Liver (tissue), 8 donors: ENCODE measurements at regions not wholly inside any gene's neighbourhood (a gene's known extent, or its start where the extent isn't known, plus 50 kb on each side); places are given as distances from the start of the nearest gene placed in this dataset.

Source experiments
- DNase-seq: peaks from one replicate; pipeline ENCODE4 v3.0.0-alpha.2; 2017; ENCODE audit warnings: low spot score
- H3K27ac ChIP-seq, 2 donors: one replicate each; pipeline ENCODE4 v1.7.0; 2013; ENCODE audit warnings: inconsistent platforms in 2 of 2, low read length in 2 of 2, control low read depth in 1 of 2, low read depth in 1 of 2, mild to moderate bottlenecking in 1 of 2
- H3K27me3 ChIP-seq, 4 donors: one replicate each; pipeline versions ENCODE4 v1.6.1 to v1.7.0; 2013; ENCODE audit warnings: low read length in 3 of 4, inconsistent platforms in 1 of 4, mild to moderate bottlenecking in 1 of 4, moderate library complexity in 1 of 4; ENCODE audit not compliant: control insufficient read depth in 4 of 4, insufficient read depth in 4 of 4
- H3K36me3 ChIP-seq, 4 donors: one replicate each; pipeline versions ENCODE4 v1.6.1 to v1.7.0; 2013; ENCODE audit warnings: low read length in 3 of 4, mild to moderate bottlenecking in 3 of 4, low read depth in 1 of 4, moderate library complexity in 1 of 4; ENCODE audit not compliant: control insufficient read depth in 4 of 4, insufficient read depth in 3 of 4
- H3K4me1 ChIP-seq, 4 donors: one replicate each; pipeline versions ENCODE4 v1.6.1 to v1.7.0; 2013; ENCODE audit warnings: low read length in 3 of 4, mild to moderate bottlenecking in 3 of 4, moderate library complexity in 1 of 4; ENCODE audit not compliant: control insufficient read depth in 4 of 4, insufficient read depth in 4 of 4
- H3K4me3 ChIP-seq, 3 donors: one replicate each; pipeline versions ENCODE4 v1.6.1 to v1.7.0; 2013; ENCODE audit warnings: low read length in 3 of 3, control low read depth in 1 of 3, low read depth in 1 of 3, mild to moderate bottlenecking in 1 of 3
- H3K9ac ChIP-seq, 2 donors: one replicate each; pipeline ENCODE4 v1.7.0; 2013; ENCODE audit warnings: low read length in 2 of 2, mild to moderate bottlenecking in 2 of 2, moderate library complexity in 2 of 2, control low read depth in 1 of 2, low read depth in 1 of 2
- H3K9me3 ChIP-seq, 4 donors: one replicate each; pipeline versions ENCODE4 v1.6.1 to v1.7.0; 2013; ENCODE audit warnings: low read length in 3 of 4; ENCODE audit not compliant: control insufficient read depth in 4 of 4
- EGR1 ChIP-seq, 2 donors: IDR thresholded peaks; 2 replicates each; pipeline ENCODE4 v1.6.1; 2016 to 2018; ENCODE audit warnings: antibody characterized with exemption in 2 of 2, low read depth in 2 of 2
- FOXA1 ChIP-seq: IDR thresholded peaks from 2 replicates; pipeline ENCODE4 v1.6.1; 2016; ENCODE audit warnings: antibody characterized with exemption
- FOXA2 ChIP-seq: IDR thresholded peaks from 2 replicates; pipeline ENCODE4 v1.6.1; 2016; ENCODE audit warnings: antibody characterized with exemption
- GABPA ChIP-seq, 2 donors: IDR thresholded peaks in 1 of 2; conservative IDR thresholded peaks in 1 of 2; 2 replicates each; pipeline ENCODE4 v1.6.1; 2016; ENCODE audit warnings: antibody characterized with exemption in 2 of 2, mild to moderate bottlenecking in 1 of 2, moderate library complexity in 1 of 2
- HNF4A ChIP-seq, 2 donors: conservative IDR thresholded peaks; 2 replicates each; pipeline ENCODE4 v1.6.1; 2016; ENCODE audit warnings: antibody characterized with exemption in 2 of 2, mild to moderate bottlenecking in 2 of 2
- HNF4G ChIP-seq: IDR thresholded peaks from 2 replicates; pipeline ENCODE4 v1.6.1; 2016; ENCODE audit warnings: antibody characterized with exemption
- JUND ChIP-seq, 2 donors: IDR thresholded peaks; 2 replicates each; pipeline ENCODE4 v1.6.1; 2016; ENCODE audit warnings: antibody characterized with exemption in 2 of 2
- NR2F2 ChIP-seq: IDR thresholded peaks from 2 replicates; pipeline ENCODE4 v1.6.1; 2016; ENCODE audit warnings: antibody characterized with exemption
- RAD21 ChIP-seq, 2 donors: IDR thresholded peaks; 2 replicates each; pipeline ENCODE4 v1.6.1; 2016; ENCODE audit warnings: antibody characterized with exemption in 2 of 2, mild to moderate bottlenecking in 2 of 2
- RXRA ChIP-seq, 2 donors: IDR thresholded peaks; 2 replicates each; pipeline ENCODE4 v1.6.1; 2017 to 2018; ENCODE audit warnings: antibody characterized with exemption in 2 of 2, mild to moderate bottlenecking in 1 of 2
- SP1 ChIP-seq: IDR thresholded peaks from 2 replicates; pipeline ENCODE4 v1.6.1; 2018; ENCODE audit warnings: antibody characterized with exemption, mild to moderate bottlenecking
- TAF1 ChIP-seq: conservative IDR thresholded peaks from 2 replicates; pipeline ENCODE4 v1.6.1; 2016; ENCODE audit warnings: antibody characterized with exemption, mild to moderate bottlenecking
- YY1 ChIP-seq: IDR thresholded peaks from 2 replicates; pipeline ENCODE4 v1.6.1; 2016; ENCODE audit warnings: antibody characterized with exemption, mild to moderate bottlenecking
- WGBS: extraction: QIAGEN DNeasy Blood & Tissue Kit; methylation state at CpG from one replicate; pipeline ENCODE4 v1.1.7; 2013; 5-methylcytosine and 5-hydroxymethylcytosine counted together
- TF ChIP-seq, protein P1 (sequence below): fragments of 150-350 bp; IDR thresholded peaks from 2 replicates; pipeline ENCODE4 v1.5.1; 2017; ENCODE audit warnings: improper control_type of control experiment, low read depth, low read length; ENCODE audit not compliant: missing input control
- TF ChIP-seq, protein P2 (sequence below): IDR thresholded peaks from 2 replicates; pipeline ENCODE4 v1.6.1; 2016; ENCODE audit warnings: antibody characterized with exemption
- TF ChIP-seq, protein P3 (sequence below): IDR thresholded peaks from 2 replicates; pipeline ENCODE4 v1.6.1; 2016; ENCODE audit warnings: antibody characterized with exemption
- TF ChIP-seq, protein P4 (sequence below): IDR thresholded peaks from 2 replicates; pipeline ENCODE4 v1.6.1; 2016; ENCODE audit warnings: antibody characterized with exemption, mild to moderate bottlenecking
- TF ChIP-seq, protein P5 (sequence below): IDR thresholded peaks from 2 replicates; pipeline ENCODE4 v1.6.1; 2016; ENCODE audit warnings: antibody characterized with exemption
- donor health status: healthy.
- donor health status: healthy.
- donor health status: healthy.
- donor health status: healthy.
- donor health status: healthy.

DNA sequence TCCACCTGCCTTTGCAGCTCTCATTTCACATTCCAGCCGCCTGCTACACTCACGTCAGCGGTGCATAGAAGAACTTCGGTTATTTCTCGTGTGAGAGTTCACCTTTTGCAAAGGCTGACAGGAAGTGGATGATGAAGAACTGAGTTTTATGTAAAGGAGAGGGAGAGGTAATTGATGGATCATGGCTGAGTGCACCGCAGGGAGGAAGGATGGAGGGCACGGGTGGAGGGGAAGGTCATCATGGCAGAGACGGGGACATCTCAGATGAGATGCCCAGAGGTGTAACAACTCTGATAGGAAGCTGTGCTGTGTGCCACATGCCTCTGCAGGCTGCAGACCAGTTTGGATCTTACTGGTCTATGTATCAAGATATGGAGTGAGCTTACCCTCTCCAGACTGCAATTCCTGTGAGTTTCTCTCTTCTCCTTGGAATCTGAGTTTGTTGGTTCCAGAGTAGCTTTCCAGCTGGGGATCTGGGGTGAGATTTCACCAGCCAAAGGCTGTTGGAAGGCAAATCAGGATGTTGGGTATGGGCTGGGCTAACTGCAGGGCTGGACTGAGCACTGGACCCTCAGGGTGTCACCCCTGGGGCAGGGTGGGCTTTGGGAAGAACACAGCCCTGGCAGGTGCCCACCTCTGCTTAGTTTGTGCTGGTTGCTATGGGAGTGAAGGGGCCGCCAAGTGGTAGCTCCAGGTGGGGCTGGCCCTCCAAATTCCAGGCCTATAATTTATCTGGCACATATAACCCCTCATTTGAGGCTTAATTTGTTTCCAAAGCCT is 777.0 kb downstream of the KCNJ18 start:
- WGBS = 80% methylated on average over 9 of the region's 9 CpGs
- TF ChIP-seq, protein P1, sequence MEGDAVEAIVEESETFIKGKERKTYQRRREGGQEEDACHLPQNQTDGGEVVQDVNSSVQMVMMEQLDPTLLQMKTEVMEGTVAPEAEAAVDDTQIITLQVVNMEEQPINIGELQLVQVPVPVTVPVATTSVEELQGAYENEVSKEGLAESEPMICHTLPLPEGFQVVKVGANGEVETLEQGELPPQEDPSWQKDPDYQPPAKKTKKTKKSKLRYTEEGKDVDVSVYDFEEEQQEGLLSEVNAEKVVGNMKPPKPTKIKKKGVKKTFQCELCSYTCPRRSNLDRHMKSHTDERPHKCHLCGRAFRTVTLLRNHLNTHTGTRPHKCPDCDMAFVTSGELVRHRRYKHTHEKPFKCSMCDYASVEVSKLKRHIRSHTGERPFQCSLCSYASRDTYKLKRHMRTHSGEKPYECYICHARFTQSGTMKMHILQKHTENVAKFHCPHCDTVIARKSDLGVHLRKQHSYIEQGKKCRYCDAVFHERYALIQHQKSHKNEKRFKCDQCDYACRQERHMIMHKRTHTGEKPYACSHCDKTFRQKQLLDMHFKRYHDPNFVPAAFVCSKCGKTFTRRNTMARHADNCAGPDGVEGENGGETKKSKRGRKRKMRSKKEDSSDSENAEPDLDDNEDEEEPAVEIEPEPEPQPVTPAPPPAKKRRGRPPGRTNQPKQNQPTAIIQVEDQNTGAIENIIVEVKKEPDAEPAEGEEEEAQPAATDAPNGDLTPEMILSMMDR = no peak
- TF ChIP-seq, protein P2, sequence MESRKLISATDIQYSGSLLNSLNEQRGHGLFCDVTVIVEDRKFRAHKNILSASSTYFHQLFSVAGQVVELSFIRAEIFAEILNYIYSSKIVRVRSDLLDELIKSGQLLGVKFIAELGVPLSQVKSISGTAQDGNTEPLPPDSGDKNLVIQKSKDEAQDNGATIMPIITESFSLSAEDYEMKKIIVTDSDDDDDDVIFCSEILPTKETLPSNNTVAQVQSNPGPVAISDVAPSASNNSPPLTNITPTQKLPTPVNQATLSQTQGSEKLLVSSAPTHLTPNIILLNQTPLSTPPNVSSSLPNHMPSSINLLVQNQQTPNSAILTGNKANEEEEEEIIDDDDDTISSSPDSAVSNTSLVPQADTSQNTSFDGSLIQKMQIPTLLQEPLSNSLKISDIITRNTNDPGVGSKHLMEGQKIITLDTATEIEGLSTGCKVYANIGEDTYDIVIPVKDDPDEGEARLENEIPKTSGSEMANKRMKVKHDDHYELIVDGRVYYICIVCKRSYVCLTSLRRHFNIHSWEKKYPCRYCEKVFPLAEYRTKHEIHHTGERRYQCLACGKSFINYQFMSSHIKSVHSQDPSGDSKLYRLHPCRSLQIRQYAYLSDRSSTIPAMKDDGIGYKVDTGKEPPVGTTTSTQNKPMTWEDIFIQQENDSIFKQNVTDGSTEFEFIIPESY = no peak
- TF ChIP-seq SP1 (no peak), GABPA (IDR thresholded peaks at IDR 0.05 in 1 of 2, conservative IDR thresholded peaks at IDR 0.05 in 1 of 2) (no peak), RXRA (IDR thresholded peaks at IDR 0.05) (no peak), EGR1 (IDR thresholded peaks at IDR 0.05; ENCODE audit: low read depth in 2 of 2) (no peak), JUND (IDR thresholded peaks at IDR 0.05) (no peak), RAD21 (IDR thresholded peaks at IDR 0.05) (no peak), TAF1 (no peak), YY1 (no peak), FOXA2 (no peak), FOXA1 (no peak), NR2F2 (no peak), HNF4G (no peak), HNF4A (conservative IDR thresholded peaks at IDR 0.05) (no peak)
- TF ChIP-seq, protein P3, sequence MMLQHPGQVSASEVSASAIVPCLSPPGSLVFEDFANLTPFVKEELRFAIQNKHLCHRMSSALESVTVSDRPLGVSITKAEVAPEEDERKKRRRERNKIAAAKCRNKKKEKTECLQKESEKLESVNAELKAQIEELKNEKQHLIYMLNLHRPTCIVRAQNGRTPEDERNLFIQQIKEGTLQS = no peak
- TF ChIP-seq, protein P4, sequence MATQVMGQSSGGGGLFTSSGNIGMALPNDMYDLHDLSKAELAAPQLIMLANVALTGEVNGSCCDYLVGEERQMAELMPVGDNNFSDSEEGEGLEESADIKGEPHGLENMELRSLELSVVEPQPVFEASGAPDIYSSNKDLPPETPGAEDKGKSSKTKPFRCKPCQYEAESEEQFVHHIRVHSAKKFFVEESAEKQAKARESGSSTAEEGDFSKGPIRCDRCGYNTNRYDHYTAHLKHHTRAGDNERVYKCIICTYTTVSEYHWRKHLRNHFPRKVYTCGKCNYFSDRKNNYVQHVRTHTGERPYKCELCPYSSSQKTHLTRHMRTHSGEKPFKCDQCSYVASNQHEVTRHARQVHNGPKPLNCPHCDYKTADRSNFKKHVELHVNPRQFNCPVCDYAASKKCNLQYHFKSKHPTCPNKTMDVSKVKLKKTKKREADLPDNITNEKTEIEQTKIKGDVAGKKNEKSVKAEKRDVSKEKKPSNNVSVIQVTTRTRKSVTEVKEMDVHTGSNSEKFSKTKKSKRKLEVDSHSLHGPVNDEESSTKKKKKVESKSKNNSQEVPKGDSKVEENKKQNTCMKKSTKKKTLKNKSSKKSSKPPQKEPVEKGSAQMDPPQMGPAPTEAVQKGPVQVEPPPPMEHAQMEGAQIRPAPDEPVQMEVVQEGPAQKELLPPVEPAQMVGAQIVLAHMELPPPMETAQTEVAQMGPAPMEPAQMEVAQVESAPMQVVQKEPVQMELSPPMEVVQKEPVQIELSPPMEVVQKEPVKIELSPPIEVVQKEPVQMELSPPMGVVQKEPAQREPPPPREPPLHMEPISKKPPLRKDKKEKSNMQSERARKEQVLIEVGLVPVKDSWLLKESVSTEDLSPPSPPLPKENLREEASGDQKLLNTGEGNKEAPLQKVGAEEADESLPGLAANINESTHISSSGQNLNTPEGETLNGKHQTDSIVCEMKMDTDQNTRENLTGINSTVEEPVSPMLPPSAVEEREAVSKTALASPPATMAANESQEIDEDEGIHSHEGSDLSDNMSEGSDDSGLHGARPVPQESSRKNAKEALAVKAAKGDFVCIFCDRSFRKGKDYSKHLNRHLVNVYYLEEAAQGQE = no peak
- TF ChIP-seq, protein P5, sequence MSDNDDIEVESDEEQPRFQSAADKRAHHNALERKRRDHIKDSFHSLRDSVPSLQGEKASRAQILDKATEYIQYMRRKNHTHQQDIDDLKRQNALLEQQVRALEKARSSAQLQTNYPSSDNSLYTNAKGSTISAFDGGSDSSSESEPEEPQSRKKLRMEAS = no peak
- no peak overlapping the region for H3K9ac ChIP-seq

More for the DNA sequence above, 777.0 kb downstream of the KCNJ18 start:
- Histone ChIP-seq H3K36me3 (no peaks in the 10 kb centered on the region), H3K4me1 (no peaks in the 10 kb centered on the region), H3K27ac (no peak overlapping the region), H3K9me3 (no peaks in the 10 kb centered on the region), H3K4me3 (no peak overlapping the region), H3K27me3 (no peaks in the 10 kb centered on the region)
- no peak for DNase-seq
